ENCODE measurements at regions not wholly inside any gene's neighbourhood (a gene's known extent, or its start where the extent isn't known, plus 50 kb on each side); places are given as distances from the start of the nearest gene placed in this dataset.

GRCh38 chr2:173656086-173656485 is 301.4 kb downstream of the CDCA7 start:
- ATAC-seq (no peak), DNase-seq (no peak)
- intact Hi-C loops (cut with DNase I) = no loop called here
- 0 to 51% methylated on average over 1 of the region's 1 CpG for WGBS, 2 donors
- no peaks in the 10 kb centered on the region for H3K36me3 ChIP-seq
- H3K4me3 ChIP-seq = no peak overlapping the region
- H3K27me3 ChIP-seq = peaks cover 0 to 7% (median 0%) of the 10 kb centered on the region in 7 donors
- H3K4me1 ChIP-seq = no peaks in the 10 kb centered on the region
- H3K27ac ChIP-seq = no peak overlapping the region
- TF ChIP-seq, protein P1, sequence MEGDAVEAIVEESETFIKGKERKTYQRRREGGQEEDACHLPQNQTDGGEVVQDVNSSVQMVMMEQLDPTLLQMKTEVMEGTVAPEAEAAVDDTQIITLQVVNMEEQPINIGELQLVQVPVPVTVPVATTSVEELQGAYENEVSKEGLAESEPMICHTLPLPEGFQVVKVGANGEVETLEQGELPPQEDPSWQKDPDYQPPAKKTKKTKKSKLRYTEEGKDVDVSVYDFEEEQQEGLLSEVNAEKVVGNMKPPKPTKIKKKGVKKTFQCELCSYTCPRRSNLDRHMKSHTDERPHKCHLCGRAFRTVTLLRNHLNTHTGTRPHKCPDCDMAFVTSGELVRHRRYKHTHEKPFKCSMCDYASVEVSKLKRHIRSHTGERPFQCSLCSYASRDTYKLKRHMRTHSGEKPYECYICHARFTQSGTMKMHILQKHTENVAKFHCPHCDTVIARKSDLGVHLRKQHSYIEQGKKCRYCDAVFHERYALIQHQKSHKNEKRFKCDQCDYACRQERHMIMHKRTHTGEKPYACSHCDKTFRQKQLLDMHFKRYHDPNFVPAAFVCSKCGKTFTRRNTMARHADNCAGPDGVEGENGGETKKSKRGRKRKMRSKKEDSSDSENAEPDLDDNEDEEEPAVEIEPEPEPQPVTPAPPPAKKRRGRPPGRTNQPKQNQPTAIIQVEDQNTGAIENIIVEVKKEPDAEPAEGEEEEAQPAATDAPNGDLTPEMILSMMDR (IDR thresholded peaks at IDR 0.05) = no peak
- peaks cover 0 to 5% (median 0%) of the 10 kb centered on the region in 11 donors for H3K9me3 ChIP-seq

DNA sequence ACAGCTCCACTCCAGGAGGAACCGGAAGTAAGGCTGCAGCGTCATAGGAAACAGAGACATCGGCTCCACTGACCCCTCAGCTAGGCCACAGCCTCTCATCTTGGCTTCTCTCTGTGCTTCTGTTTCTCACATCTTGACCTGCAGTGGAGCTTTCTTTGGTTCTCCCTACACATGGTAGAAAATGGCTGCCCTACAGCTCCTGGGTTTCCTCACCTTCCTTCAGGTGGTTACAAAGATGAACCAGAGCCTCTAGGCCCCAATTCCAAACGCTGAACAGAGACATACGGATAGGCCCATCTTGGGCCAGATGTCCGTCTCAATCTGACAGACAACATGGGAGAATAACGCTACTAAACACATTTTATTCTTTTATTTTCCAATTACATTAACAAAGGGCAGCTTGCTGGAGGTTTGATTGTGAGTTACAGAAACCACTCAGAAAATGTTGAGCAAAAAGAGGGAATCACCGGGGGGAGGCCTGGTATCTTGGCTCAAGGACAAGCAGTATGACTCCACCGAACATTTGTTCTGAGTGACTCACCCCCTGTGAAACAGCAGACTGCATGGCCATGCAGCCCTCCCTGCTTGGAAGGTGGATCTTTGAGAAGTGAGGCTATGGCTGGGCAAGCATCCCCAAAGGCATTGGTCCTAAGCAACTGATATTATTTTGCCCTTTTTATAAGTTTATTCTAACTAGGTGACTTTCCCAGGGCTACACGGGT is 303.5 kb downstream of the CDCA7 start:
- Histone ChIP-seq H3K9me3 (no peaks in the 10 kb centered on the region), H3K27ac (no peak overlapping the region), H3K36me3 (no peaks in the 10 kb centered on the region), H3K4me3 (no peak overlapping the region), H3K27me3 (peaks cover 0 to 7% (median 0%) of the 10 kb centered on the region in 7 donors), H3K4me1 (no peaks in the 10 kb centered on the region)
- TF ChIP-seq, protein P1 (IDR thresholded peaks at IDR 0.05) = no peak
- WGBS, 2 donors = 78 to 81% methylated on average over 10 of the region's 10 CpGs
- intact Hi-C loops (cut with DNase I) = no loop called here
- ATAC-seq (peak in 1 of 8 donors; percentile 67), DNase-seq (no peak)

DNA sequence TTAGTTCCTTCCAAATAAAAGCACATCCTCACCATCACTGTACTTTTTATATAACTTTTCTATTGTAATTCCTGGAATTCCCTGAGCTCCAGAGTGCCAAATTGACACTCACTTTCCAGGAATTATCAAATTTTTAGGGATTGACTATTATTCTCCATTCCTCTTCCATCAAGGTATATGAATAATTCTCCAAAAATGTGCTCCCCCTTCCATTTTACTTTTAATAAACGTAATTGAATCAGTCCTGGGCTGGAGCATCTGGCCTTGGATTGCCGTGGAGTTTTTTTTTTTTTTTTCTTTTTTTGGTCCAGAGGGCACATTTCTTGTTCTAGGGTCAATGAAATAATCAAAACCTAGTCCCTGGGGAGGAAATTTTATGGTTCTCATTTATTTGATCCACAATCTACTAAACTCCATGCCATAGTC is 304.3 kb downstream of the CDCA7 start:
- H3K27me3 ChIP-seq = peaks cover 0 to 7% (median 0%) of the 10 kb centered on the region in 7 donors
- no peaks in the 10 kb centered on the region for H3K36me3 ChIP-seq
- TF ChIP-seq, protein P1 (IDR thresholded peaks at IDR 0.05) = no peak
- no peak overlapping the region for H3K27ac ChIP-seq
- ATAC-seq = no peak
- no peaks in the 10 kb centered on the region for H3K4me1 ChIP-seq
- intact Hi-C loops (cut with DNase I) = no loop called here
- H3K9me3 ChIP-seq = no peaks in the 10 kb centered on the region
- DNase-seq = no peak
- H3K4me3 ChIP-seq = no peak overlapping the region
- WGBS, 2 donors = 58 to 75% methylated on average over 2 of the region's 2 CpGs

- no peaks in the 10 kb centered on the region for H3K4me1 ChIP-seq
- H3K27me3 ChIP-seq = peaks cover 0 to 11% (median 0%) of the 10 kb centered on the region in 7 donors
- DNase-seq (no peak), ATAC-seq (no peak)
- 91 to 92% methylated on average over 8 of the region's 8 CpGs for WGBS, 2 donors
- H3K4me3 ChIP-seq = no peak overlapping the region
- no peak overlapping the region for H3K27ac ChIP-seq
- no peaks in the 10 kb centered on the region for H3K36me3 ChIP-seq
- TF ChIP-seq, protein P1 (IDR thresholded peaks at IDR 0.05) = no peak
- no peaks in the 10 kb centered on the region for H3K9me3 ChIP-seq
- intact Hi-C loops (cut with DNase I) = no loop called here
These were observed 304.8 kb downstream of the CDCA7 start for GRCh38 chr2:173659509-173659908.

Measured in heart right ventricle (tissue), 16 donors.